Muscle of leg (tissue), 3 donors: ENCODE measurements at regions not wholly inside any gene's neighbourhood (a gene's known extent, or its start where the extent isn't known, plus 50 kb on each side); places are given as distances from the start of the nearest gene placed in this dataset.
"Not testable (repeated sequence)": the region's sequence is repeated elsewhere in the genome, so short reads cannot be mapped to it uniquely, and the experiment has no call there.

Experiments
- DNase-seq: peaks from one replicate; pipeline ENCODE4 v3.0.0; 2013
- H3K27ac ChIP-seq: one replicate; pipeline ENCODE4 v1.5.1; 2013; ENCODE audit warnings: mild to moderate bottlenecking, low read length, control low read depth
- H3K27me3 ChIP-seq: one replicate; pipeline ENCODE4 v1.6.1; 2013; ENCODE audit warnings: low read length; ENCODE audit not compliant: control insufficient read depth, insufficient read depth
- H3K36me3 ChIP-seq: one replicate; pipeline ENCODE4 v1.6.1; 2013; ENCODE audit warnings: low read length; ENCODE audit not compliant: control insufficient read depth, insufficient read depth
- H3K4me1 ChIP-seq: one replicate; pipeline ENCODE4 v1.6.1; 2013; ENCODE audit warnings: low read length; ENCODE audit not compliant: control insufficient read depth, insufficient read depth
- H3K4me3 ChIP-seq: one replicate; pipeline ENCODE4 v1.5.1; 2013; ENCODE audit warnings: low read length, control low read depth
- H3K9me3 ChIP-seq: replicated peaks from 2 replicates; pipeline ENCODE4 v1.6.1; 2013; ENCODE audit warnings: low read depth, low read length; ENCODE audit not compliant: control insufficient read depth
- WGBS: methylation state at CpG from one replicate; pipeline ENCODE4 v1.1.5; 2013; ENCODE audit warnings: missing lambda C conversion rate; ENCODE audit not compliant: insufficient coverage; 5-methylcytosine and 5-hydroxymethylcytosine counted together

DNA sequence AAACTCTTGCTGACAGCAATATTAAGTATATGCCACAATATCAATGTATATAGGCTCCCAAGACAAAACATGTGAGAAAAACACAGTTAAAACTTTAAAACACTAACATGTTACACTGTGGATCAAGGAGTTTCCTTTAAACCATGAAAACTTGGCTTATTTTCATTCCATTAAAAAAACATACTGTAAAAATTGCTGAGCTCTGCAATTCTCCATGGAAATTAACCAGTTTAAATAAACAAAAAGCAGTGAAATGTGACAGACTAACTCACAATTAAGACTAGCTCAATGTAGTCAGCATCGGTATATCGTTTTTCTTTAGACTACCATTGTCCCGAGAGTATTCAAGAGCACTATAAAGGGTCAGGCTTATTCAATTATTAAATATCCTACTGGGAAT, 930.5 kb upstream of the SLITRK1 start:
- Histone ChIP-seq H3K27me3 (no peaks in the 10 kb centered on the region), H3K36me3 (no peaks in the 10 kb centered on the region), H3K27ac (no peak overlapping the region), H3K9me3 (no peaks in the 10 kb centered on the region), H3K4me3 (no peak overlapping the region), H3K4me1 (no peaks in the 10 kb centered on the region)
- no CpG with 5 or more reads among the region's 3 CpGs for WGBS
- DNase-seq = peak; percentile 22

DNA sequence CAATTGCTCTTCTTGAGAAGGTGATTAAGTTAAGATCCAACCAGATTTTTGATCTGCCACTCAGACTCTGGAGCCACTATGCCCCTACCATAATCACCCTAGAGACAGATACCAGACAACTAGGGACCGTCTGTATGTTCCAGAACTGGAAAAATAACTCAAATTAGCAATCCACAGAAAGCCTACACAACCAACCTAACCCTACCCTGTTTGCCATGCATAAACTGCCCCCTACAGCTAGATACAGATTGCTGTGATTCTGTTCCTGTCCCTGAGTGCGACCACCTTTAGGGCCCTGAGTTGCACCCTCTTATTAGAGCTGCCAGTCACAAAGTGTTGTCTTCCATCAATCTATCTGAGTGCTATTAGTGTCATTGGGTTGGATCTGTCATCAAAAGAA, 929.8 kb upstream of the SLITRK1 start:
- Histone ChIP-seq H3K4me3 (no peak overlapping the region), H3K27ac (no peak overlapping the region), H3K9me3 (no peaks in the 10 kb centered on the region), H3K4me1 (no peaks in the 10 kb centered on the region), H3K36me3 (no peaks in the 10 kb centered on the region), H3K27me3 (no peaks in the 10 kb centered on the region)
- WGBS = 100% methylated on average over 1 of the region's 2 CpGs
- DNase-seq = no peak

DNA sequence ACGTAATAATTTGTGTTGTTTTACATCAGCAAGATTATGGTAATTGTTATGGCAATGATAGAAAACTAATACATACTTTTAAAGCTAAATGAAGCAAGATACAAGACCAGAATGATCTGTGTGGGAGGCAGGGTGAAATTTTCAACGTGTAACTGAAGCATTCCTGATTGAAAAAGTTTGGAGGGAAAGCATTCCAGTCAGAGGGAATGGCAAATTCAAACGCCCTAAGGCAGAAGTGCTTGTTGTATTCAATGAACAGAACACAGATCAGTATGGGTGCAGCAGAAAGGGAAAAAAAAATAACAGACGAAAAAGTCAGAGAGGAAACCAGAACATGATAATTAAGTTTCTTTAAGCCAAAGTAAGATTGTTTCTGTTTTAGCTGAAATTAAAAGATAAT, 928.5 kb upstream of the SLITRK1 start:
- Histone ChIP-seq H3K27ac (no peak overlapping the region), H3K27me3 (no peaks in the 10 kb centered on the region), H3K4me1 (no peaks in the 10 kb centered on the region), H3K4me3 (no peak overlapping the region), H3K9me3 (no peaks in the 10 kb centered on the region), H3K36me3 (no peaks in the 10 kb centered on the region)
- 10% methylated on average over 2 of the region's 4 CpGs for WGBS
- no peak for DNase-seq

DNA sequence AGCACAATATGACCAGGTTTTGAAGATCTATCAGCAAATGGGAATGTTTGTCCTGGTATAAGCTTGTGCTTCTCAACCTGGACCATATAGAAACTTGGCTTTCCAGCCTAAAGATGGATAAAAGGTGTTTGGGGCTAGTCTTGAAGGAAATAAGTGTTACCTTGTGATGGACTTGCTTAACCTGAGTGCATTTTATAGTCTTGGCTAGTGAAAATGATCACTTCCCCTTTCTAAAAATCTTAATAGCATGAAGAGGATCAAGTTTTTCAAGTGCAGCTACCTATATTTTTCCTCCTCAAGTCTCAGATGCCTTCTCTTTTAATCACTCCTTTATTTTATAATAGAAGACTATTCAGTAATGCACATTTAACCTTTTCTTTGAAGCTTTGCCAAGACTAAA, 919.8 kb upstream of the SLITRK1 start:
- H3K4me1 ChIP-seq = no peaks in the 10 kb centered on the region
- no peaks in the 10 kb centered on the region for H3K27me3 ChIP-seq
- no peak overlapping the region for H3K4me3 ChIP-seq
- no peaks in the 10 kb centered on the region for H3K9me3 ChIP-seq
- no peaks in the 10 kb centered on the region for H3K36me3 ChIP-seq
- H3K27ac ChIP-seq = no peak overlapping the region
- no peak for DNase-seq

DNA sequence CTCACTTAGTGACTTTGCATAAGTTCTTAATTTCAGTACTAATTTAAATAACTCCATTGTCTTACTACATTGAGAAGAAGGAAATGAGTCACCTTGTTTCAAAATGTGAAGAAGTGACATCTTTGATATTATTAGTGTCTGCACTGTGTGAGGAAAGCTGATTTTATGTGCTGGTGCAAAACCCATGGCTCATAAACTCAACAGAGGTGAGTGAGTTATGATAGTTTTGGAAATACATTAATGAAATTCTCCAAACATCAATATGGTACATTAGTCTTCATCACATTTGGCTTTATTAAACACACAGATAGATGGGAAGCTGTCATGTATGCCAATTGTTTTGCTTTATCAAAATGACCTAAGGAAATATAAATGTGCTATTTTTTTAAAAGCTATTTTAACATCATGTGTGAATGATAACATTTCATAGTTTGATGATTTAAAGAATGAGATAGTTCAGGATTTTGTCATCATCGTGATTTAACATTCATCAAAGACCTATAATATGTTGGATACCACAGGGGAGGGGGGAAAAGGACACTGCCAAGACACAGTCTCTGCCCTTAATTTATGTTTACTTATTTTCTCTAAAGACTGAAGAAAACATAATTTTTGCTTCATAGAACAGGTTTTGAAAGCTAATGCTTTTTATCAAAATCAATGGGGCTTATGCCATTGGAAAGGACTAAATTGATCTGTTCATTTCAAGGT, 902.3 kb upstream of the SLITRK1 start:
- no peaks in the 10 kb centered on the region for H3K4me1 ChIP-seq
- H3K27me3 ChIP-seq = no peaks in the 10 kb centered on the region
- H3K27ac ChIP-seq = no peak overlapping the region
- no peaks in the 10 kb centered on the region for H3K36me3 ChIP-seq
- DNase-seq = no peak
- peaks cover 7% of the 10 kb centered on the region for H3K9me3 ChIP-seq
- no peak overlapping the region for H3K4me3 ChIP-seq
- WGBS = no CpG with 5 or more reads among the region's 1 CpG

DNA sequence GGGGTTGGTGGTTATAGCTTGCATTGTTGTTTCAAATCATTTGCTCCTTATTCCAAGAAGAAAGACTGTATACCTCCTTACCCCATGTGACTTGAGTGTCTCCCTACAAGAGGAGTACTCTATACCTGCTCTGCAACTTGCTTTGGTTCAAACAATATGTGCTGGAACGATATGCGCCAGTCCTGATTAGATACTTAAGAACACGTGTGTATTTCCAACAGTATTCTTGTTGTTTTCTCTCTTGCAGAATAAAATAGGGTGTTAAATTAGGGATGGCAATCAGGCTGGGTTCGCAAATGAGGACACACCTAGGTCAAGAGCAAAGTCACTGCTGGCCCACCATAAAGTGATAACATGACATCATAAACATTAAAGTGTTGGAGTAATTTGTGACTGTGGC, 895.0 kb upstream of the SLITRK1 start:
- WGBS = no CpG with 5 or more reads among the region's 4 CpGs
- no peak overlapping the region for H3K27ac ChIP-seq
- no peak for DNase-seq
- no peaks in the 10 kb centered on the region for H3K27me3 ChIP-seq
- H3K4me1 ChIP-seq = no peaks in the 10 kb centered on the region
- no peaks in the 10 kb centered on the region for H3K9me3 ChIP-seq
- H3K36me3 ChIP-seq = no peaks in the 10 kb centered on the region
- no peak overlapping the region for H3K4me3 ChIP-seq

DNA sequence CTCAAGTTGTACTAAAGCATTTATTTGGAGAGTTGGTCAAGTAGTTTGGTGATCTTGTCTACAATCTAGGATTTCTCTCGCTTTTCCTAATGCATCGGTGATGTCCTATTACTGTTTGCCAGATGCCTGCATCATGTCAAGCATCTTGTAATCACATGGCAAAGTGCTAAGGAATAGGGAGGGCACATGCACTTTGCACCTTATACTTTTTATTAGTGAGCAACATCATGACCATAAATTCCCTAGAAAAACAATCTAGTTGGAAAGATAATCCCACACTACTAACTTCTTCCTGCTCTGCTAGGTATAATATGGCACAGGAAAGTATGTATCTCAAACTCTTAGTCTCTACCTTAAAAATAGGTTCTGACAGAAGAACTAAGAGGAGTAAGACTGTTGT, 894.3 kb upstream of the SLITRK1 start:
- Histone ChIP-seq H3K9me3 (no peaks in the 10 kb centered on the region), H3K4me1 (no peaks in the 10 kb centered on the region), H3K4me3 (no peak overlapping the region), H3K36me3 (no peaks in the 10 kb centered on the region), H3K27ac (no peak overlapping the region), H3K27me3 (no peaks in the 10 kb centered on the region)
- WGBS = 60% methylated on average over 1 of the region's 2 CpGs
- no peak for DNase-seq

DNA sequence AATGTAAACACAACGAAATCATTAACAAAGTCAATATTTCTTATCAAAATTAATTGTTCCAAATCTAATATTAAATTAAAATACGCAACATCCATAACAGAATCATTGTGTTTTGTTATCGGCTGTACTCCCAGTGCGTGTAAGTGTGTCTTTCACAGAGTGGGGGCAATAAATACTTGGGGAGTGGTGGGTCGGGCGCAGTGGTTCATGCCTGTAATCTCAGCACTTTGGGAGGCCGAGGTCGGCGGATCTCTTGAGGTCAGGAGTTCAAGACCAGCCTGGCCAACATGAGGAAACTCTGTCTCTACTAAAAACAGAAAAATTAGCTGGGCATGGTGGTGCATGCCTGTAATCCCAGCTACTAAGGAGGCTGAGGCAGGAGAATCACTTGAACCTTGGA, 893.6 kb upstream of the SLITRK1 start:
- H3K4me3 ChIP-seq, H3K27me3 ChIP-seq, H3K4me1 ChIP-seq, H3K9me3 ChIP-seq, DNase-seq, H3K27ac ChIP-seq, H3K36me3 ChIP-seq: not testable (repeated sequence)
- no CpG with 5 or more reads among the region's 9 CpGs for WGBS

DNA sequence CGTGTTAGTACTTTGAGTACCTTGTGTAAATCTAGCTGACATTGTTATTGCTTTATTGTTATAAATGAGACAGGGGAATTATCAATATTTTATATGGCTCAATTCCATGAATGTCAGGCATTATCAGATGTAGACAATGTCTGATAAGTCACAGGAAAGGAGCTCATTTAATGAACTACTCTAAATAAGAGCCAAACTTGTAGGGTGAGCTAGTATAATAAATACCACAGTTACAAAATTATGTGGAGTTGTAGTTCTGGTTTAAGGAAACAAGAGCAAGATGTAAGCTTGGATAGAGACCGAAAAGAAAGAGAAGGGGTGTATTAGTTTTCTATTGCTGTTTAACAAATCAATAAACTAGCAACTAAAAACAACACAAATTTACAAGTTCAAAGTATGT, 891.8 kb upstream of the SLITRK1 start:
- WGBS = no CpG with 5 or more reads among the region's 2 CpGs

DNA sequence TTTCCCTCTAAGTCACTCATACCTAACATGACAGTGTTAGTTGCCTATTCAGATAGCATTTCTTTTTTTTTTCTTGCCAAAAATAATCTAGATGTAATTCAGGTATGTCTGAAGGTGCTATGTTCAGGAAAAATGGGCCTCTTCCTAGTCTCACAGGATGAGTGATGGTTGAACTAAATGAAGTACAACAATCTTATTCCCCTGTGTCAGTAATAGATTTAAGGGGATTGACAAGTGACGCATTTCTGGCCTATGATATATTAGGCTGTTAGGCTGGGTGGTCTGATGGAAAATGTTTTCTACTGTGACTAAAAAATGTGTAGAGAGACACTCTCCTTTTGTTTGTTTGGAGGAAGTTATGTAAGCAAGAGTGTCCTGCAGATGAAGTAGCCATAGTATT, 878.7 kb upstream of the SLITRK1 start:
- no CpG with 5 or more reads among the region's 1 CpG for WGBS
- no peaks in the 10 kb centered on the region for H3K27me3 ChIP-seq
- no peak overlapping the region for H3K4me3 ChIP-seq
- H3K36me3 ChIP-seq = no peaks in the 10 kb centered on the region
- H3K27ac ChIP-seq = no peak overlapping the region
- H3K4me1 ChIP-seq = no peaks in the 10 kb centered on the region
- no peak for DNase-seq
- H3K9me3 ChIP-seq = no peaks in the 10 kb centered on the region

More for the DNA sequence above, 891.8 kb upstream of the SLITRK1 start:
- Histone ChIP-seq H3K4me1 (no peaks in the 10 kb centered on the region), H3K9me3 (no peaks in the 10 kb centered on the region), H3K27me3 (no peaks in the 10 kb centered on the region), H3K27ac (no peak overlapping the region), H3K4me3 (no peak overlapping the region), H3K36me3 (no peaks in the 10 kb centered on the region)
- DNase-seq = no peak

DNA sequence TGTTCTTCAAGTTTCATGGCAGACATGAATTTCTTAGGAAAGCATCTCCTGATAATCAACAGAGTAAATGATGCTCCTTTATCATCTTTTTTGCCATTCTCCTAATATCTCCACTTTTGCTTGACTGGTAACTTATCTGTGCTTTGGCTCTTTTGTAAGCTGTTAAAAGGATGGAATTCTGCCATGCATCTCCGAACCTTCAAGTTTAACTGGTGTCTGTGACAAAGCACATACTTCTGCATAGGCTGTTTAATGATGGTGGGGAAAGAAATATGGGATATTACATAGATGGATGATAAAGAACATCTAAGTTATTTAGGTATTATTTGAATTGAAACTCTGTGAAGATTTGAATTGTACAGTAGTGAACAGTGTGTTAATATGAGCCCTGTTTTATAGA, 866.9 kb upstream of the SLITRK1 start:
- H3K27me3 ChIP-seq = no peaks in the 10 kb centered on the region
- WGBS = 86% methylated on average over 1 of the region's 1 CpG
- no peaks in the 10 kb centered on the region for H3K4me1 ChIP-seq
- DNase-seq = no peak
- no peak overlapping the region for H3K27ac ChIP-seq
- no peak overlapping the region for H3K4me3 ChIP-seq
- H3K9me3 ChIP-seq = no peaks in the 10 kb centered on the region
- H3K36me3 ChIP-seq = no peaks in the 10 kb centered on the region
